ENCODE measurements at regions not wholly inside any gene's neighbourhood (a gene's known extent, or its start where the extent isn't known, plus 50 kb on each side); places are given as distances from the start of the nearest gene placed in this dataset.

DNA sequence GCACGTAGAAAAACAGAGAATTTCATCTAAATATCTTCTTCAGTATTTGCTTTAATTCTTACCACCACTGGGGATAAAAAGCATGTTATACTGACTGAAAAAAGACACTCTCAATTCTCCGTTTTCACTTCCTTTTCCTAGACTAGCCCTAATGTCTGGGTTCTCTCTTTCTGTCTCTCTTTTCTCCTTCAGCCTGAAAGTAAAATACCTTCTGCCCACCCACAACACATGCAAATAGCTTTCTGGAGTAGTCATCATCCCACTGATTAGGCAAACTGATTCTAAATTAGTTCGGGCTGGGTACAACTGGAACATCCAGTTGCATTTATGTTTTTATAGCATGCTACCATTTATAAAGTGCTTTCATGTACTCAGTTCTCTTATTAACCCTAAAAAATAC lies 142.4 kb upstream of the ANKRD50 start:
- no peaks in the 10 kb centered on the region for H3K9me3 ChIP-seq
- TF ChIP-seq, protein P1, sequence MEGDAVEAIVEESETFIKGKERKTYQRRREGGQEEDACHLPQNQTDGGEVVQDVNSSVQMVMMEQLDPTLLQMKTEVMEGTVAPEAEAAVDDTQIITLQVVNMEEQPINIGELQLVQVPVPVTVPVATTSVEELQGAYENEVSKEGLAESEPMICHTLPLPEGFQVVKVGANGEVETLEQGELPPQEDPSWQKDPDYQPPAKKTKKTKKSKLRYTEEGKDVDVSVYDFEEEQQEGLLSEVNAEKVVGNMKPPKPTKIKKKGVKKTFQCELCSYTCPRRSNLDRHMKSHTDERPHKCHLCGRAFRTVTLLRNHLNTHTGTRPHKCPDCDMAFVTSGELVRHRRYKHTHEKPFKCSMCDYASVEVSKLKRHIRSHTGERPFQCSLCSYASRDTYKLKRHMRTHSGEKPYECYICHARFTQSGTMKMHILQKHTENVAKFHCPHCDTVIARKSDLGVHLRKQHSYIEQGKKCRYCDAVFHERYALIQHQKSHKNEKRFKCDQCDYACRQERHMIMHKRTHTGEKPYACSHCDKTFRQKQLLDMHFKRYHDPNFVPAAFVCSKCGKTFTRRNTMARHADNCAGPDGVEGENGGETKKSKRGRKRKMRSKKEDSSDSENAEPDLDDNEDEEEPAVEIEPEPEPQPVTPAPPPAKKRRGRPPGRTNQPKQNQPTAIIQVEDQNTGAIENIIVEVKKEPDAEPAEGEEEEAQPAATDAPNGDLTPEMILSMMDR (IDR thresholded peaks at IDR 0.05), result no peak
- TF ChIP-seq POLR2A (IDR thresholded peaks at IDR 0.05), result no peak
- no peak overlapping the region for H3K27ac ChIP-seq
- H3K36me3 ChIP-seq, result no peaks in the 10 kb centered on the region
- H3K4me3 ChIP-seq, result no peak overlapping the region
- H3K4me1 ChIP-seq, result no peaks in the 10 kb centered on the region
- no peaks in the 10 kb centered on the region for H3K27me3 ChIP-seq
- no peak for DNase-seq

DNA sequence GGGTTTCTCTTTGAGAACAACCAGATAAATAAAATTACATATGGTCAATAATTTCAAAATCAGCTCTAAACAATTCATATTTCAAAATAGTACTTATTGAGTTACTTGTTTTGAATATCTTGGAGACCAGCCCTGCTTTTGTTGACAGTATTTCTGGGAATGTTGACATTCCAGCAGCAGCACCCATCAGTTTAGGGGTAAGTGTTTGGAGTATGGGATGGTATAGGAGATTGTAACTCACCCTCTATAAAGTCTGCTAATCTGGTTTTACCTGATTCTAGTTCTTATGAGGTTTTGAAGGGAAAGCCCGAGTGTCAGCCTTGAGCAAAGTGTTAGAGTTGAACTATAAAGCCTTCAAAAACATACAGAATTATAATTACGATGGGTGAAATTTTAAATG lies 139.2 kb upstream of the ANKRD50 start:
- H3K36me3 ChIP-seq, result no peaks in the 10 kb centered on the region
- no peak overlapping the region for H3K4me3 ChIP-seq
- H3K9me3 ChIP-seq, result no peaks in the 10 kb centered on the region
- TF ChIP-seq, protein P1 (IDR thresholded peaks at IDR 0.05), result no peak
- TF ChIP-seq POLR2A (IDR thresholded peaks at IDR 0.05), result no peak
- H3K27me3 ChIP-seq, result no peaks in the 10 kb centered on the region
- H3K4me1 ChIP-seq, result no peaks in the 10 kb centered on the region
- H3K27ac ChIP-seq, result no peak overlapping the region
- DNase-seq, result no peak

DNA sequence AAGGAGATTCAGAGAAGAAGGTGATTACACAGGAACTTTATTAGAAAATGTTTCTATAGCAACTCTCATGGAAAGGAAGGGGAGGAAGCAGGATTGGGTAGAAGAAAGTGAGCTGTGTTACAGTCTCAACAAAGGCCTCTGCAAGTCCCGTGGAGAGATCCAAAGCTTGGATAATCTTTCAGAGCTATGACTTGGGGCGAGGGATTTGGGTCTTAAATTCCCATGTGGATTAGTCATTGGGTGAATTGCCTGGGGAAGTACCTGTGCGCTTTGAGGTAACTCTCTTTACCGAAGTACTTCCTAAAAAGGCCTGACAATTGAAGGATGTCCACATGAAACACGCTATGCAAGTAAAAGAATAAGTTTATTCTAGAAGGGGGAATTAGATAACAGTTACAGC lies 133.8 kb upstream of the ANKRD50 start:
- H3K4me1 ChIP-seq, result no peaks in the 10 kb centered on the region
- H3K9me3 ChIP-seq, result no peaks in the 10 kb centered on the region
- no peaks in the 10 kb centered on the region for H3K36me3 ChIP-seq
- no peaks in the 10 kb centered on the region for H3K27me3 ChIP-seq
- H3K4me3 ChIP-seq, result no peak overlapping the region
- no peak overlapping the region for H3K27ac ChIP-seq
- no peak for DNase-seq
- TF ChIP-seq POLR2A (IDR thresholded peaks at IDR 0.05), result no peak
- TF ChIP-seq, protein P1 (IDR thresholded peaks at IDR 0.05), result no peak

DNA sequence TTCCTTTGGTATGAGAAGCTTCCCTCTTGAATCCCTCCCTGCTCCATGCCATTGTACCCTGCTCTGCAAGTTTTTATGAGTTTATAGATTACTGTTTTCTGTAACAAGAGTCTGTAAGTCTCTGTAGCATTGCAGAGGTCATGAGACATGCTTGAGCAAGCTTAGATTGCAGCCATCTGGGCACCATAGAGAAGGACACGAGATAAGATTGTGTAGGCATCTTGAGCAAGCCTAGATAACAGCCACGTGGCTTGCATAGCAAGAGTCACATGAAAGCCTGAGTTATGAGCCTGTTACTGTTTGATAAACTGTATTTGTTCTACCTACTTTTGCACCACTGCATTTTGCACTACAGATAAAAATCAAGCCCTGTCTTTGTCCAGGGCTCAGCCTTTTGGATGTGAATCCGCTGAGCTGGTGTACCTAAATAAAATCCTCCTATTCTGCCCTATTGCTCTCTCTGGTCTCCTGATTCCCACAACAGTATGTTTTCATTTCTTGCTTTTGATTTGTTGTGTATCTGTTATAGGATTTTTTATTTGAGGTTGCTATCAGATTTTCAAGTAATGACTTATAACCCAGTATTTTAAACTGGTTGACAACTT lies 127.4 kb upstream of the ANKRD50 start:
- Histone ChIP-seq H3K27ac (no peak overlapping the region), H3K9me3 (peaks cover 0 to 9% (median 0%) of the 10 kb centered on the region in 4 donors), H3K4me1 (no peaks in the 10 kb centered on the region), H3K4me3 (no peak overlapping the region), H3K36me3 (no peaks in the 10 kb centered on the region), H3K27me3 (no peaks in the 10 kb centered on the region)
- DNase-seq, result no peak
- TF ChIP-seq, protein P1 (IDR thresholded peaks at IDR 0.05), result no peak

DNA sequence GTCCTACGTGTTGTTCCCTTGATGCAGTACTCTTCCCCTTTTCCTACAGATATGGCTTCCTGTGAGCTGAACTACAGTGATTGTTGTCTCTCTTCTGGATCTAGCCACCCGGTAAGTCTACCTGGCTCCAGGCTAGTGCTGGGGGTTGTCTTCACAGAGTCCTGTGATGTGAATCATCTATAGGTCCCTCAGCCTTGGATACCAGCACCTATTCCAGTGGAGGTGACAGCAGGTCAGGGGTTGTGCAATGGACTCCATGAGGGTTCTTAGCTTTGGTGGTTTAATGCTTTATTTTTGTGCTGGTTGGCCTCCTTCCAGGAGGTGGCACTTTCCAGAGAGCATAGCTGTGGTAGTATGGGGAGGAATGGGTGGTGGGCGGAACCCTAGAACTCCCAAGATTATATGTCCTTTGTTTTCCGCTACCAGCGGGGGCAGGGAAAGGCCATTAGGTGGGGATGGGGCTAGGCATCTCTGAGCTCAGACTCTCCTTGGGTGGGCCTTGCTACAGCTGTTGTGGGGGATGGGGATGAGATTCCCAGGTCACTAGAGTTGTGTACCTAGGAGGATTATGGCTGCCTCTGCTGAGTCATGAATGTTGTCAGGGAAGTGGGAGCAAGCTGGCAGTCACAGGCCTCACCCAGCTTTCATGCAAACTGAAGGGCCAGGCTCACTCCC lies 121.4 kb upstream of the ANKRD50 start:
- no peak for TF ChIP-seq POLR2A (IDR thresholded peaks at IDR 0.05)
- TF ChIP-seq, protein P1 (IDR thresholded peaks at IDR 0.05), result no peak
- Histone ChIP-seq H3K27ac (no peak overlapping the region), H3K36me3 (no peaks in the 10 kb centered on the region), H3K27me3 (no peaks in the 10 kb centered on the region), H3K9me3 (peaks cover 0 to under 1% (median 0%) of the 10 kb centered on the region in 4 donors), H3K4me1 (no peaks in the 10 kb centered on the region), H3K4me3 (no peak overlapping the region)
- DNase-seq, result no peak
